ENCODE measurements at regions not wholly inside any gene's neighbourhood (a gene's known extent, or its start where the extent isn't known, plus 50 kb on each side); places are given as distances from the start of the nearest gene placed in this dataset.

DNA sequence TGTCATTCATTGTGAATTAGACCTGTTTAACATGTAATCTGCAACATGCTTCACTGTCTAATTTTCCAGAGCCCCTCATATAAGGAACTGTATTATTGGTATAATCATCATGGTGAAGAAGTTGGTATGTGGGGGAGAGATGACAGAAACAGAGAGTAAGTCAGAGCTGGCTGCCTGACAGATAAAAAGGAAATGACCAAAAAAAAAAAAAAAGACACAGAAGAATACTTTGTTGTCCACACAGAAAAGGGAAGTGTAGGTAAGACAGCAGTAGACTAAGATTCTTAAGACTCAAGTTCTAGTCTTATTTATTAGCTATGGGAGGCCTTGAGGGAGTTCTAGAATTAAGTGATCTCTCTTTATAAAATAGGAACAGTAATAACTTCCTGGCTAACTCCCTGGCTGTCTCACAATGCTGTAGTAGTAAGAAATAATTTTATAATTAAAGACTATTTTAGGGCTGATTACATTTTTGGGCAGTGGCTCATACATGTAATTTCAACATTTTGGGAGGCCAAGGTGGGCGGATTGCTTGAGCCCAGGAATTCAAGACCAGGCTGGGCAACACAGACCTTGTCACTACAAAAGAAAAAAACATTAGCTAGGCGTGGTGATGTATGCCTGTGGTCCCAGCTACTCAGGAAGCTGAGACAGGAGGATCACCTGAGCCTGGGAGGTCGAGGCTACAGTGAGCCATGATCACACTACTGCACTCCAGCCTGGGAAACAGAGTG lies 102.5 kb downstream of the PRL start:
- TF ChIP-seq GLIS3 (CRISPR knock-in tag; IDR thresholded peaks at IDR 0.05) (no peak), RARB (CRISPR knock-in tag; IDR thresholded peaks at IDR 0.05) (no peak)
- no peak for ATAC-seq

DNA sequence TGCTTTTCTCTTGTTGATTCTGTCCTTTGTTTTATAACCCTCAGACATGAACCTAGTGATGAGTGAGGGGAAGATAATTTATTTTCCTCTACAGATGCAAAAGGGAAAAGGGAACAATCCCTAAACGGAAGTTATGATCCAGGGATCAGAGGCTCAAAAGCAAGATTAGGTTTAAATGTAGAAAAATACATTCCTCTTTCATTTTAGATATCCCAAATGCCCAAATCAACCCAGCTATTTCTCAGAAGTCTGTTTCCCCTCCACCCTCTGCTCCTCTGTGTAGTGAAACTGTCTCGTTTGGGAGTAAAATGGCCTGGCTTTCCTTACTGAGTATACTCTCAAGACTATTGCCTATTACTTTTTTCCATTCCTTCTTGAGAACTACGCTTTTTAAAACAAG lies 97.1 kb downstream of the PRL start:
- ATAC-seq: no peak

GRCh38 chr6:22204153-22204552 lies 92.7 kb downstream of the PRL start:
- no peak for TF ChIP-seq GLIS3 (CRISPR knock-in tag; IDR thresholded peaks at IDR 0.05)
- no peak for TF ChIP-seq PATZ1 (CRISPR knock-in tag; IDR thresholded peaks at IDR 0.05; ENCODE audit: borderline replicate concordance)
- TF ChIP-seq OSR1 (CRISPR knock-in tag; IDR thresholded peaks at IDR 0.05): no peak
- no peak for TF ChIP-seq ZNF565 (CRISPR knock-in tag; conservative IDR thresholded peaks at IDR 0.05; ENCODE audit: low read depth)
- no peak for TF ChIP-seq ZNF70 (CRISPR knock-in tag; IDR thresholded peaks at IDR 0.05)
- no peak for TF ChIP-seq ZC3H10 (CRISPR knock-in tag; IDR thresholded peaks at IDR 0.05)
- TF ChIP-seq BACH2 (CRISPR knock-in tag; IDR thresholded peaks at IDR 0.05; ENCODE audit: borderline replicate concordance): no peak
- TF ChIP-seq ESRRG (CRISPR knock-in tag; IDR thresholded peaks at IDR 0.05): no peak
- no peak for TF ChIP-seq ZFP30 (CRISPR knock-in tag; IDR thresholded peaks at IDR 0.05)
- TF ChIP-seq RARB (CRISPR knock-in tag; IDR thresholded peaks at IDR 0.05): no peak
- no peak for TF ChIP-seq CREB5 (CRISPR knock-in tag; IDR thresholded peaks at IDR 0.05; ENCODE audit: low read depth)
- ATAC-seq: no peak

More for the DNA sequence above, 97.1 kb downstream of the PRL start:
- no peak for TF ChIP-seq BACH2 (CRISPR knock-in tag; IDR thresholded peaks at IDR 0.05; ENCODE audit: borderline replicate concordance)
- no peak for TF ChIP-seq ARNTL (CRISPR knock-in tag; IDR thresholded peaks at IDR 0.05; ENCODE audit: borderline replicate concordance, low read depth)
- no peak for TF ChIP-seq ESRRG (CRISPR knock-in tag; IDR thresholded peaks at IDR 0.05)
- no peak for TF ChIP-seq GLIS3 (CRISPR knock-in tag; IDR thresholded peaks at IDR 0.05)
- TF ChIP-seq OSR1 (CRISPR knock-in tag; IDR thresholded peaks at IDR 0.05): no peak
- TF ChIP-seq SNAI2 (CRISPR knock-in tag; IDR thresholded peaks at IDR 0.05): no peak
- TF ChIP-seq ZNF8 (CRISPR knock-in tag; IDR thresholded peaks at IDR 0.05): no peak
- no peak for TF ChIP-seq ISL1 (CRISPR knock-in tag; IDR thresholded peaks at IDR 0.05)
- TF ChIP-seq CSDC2 (CRISPR knock-in tag; IDR thresholded peaks at IDR 0.05): no peak
- TF ChIP-seq, protein P1, sequence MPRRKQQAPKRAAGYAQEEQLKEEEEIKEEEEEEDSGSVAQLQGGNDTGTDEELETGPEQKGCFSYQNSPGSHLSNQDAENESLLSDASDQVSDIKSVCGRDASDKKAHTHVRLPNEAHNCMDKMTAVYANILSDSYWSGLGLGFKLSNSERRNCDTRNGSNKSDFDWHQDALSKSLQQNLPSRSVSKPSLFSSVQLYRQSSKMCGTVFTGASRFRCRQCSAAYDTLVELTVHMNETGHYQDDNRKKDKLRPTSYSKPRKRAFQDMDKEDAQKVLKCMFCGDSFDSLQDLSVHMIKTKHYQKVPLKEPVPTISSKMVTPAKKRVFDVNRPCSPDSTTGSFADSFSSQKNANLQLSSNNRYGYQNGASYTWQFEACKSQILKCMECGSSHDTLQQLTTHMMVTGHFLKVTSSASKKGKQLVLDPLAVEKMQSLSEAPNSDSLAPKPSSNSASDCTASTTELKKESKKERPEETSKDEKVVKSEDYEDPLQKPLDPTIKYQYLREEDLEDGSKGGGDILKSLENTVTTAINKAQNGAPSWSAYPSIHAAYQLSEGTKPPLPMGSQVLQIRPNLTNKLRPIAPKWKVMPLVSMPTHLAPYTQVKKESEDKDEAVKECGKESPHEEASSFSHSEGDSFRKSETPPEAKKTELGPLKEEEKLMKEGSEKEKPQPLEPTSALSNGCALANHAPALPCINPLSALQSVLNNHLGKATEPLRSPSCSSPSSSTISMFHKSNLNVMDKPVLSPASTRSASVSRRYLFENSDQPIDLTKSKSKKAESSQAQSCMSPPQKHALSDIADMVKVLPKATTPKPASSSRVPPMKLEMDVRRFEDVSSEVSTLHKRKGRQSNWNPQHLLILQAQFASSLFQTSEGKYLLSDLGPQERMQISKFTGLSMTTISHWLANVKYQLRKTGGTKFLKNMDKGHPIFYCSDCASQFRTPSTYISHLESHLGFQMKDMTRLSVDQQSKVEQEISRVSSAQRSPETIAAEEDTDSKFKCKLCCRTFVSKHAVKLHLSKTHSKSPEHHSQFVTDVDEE (CRISPR knock-in tag; IDR thresholded peaks at IDR 0.05): no peak
- TF ChIP-seq PATZ1 (CRISPR knock-in tag; IDR thresholded peaks at IDR 0.05; ENCODE audit: borderline replicate concordance): no peak
- TF ChIP-seq, protein P2, sequence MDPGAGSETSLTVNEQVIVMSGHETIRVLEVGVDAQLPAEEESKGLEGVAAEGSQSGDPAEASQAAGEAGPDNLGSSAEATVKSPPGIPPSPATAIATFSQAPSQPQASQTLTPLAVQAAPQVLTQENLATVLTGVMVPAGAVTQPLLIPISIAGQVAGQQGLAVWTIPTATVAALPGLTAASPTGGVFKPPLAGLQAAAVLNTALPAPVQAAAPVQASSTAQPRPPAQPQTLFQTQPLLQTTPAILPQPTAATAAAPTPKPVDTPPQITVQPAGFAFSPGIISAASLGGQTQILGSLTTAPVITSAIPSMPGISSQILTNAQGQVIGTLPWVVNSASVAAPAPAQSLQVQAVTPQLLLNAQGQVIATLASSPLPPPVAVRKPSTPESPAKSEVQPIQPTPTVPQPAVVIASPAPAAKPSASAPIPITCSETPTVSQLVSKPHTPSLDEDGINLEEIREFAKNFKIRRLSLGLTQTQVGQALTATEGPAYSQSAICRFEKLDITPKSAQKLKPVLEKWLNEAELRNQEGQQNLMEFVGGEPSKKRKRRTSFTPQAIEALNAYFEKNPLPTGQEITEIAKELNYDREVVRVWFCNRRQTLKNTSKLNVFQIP (CRISPR knock-in tag; IDR thresholded peaks at IDR 0.05; ENCODE audit: borderline replicate concordance, low read depth): no peak
- TF ChIP-seq TCF4 (CRISPR knock-in tag; IDR thresholded peaks at IDR 0.05; ENCODE audit: borderline replicate concordance): no peak
- no peak for TF ChIP-seq ZFP3 (CRISPR knock-in tag; IDR thresholded peaks at IDR 0.05)
- no peak for TF ChIP-seq RARB (CRISPR knock-in tag; IDR thresholded peaks at IDR 0.05)
- TF ChIP-seq, protein P3, sequence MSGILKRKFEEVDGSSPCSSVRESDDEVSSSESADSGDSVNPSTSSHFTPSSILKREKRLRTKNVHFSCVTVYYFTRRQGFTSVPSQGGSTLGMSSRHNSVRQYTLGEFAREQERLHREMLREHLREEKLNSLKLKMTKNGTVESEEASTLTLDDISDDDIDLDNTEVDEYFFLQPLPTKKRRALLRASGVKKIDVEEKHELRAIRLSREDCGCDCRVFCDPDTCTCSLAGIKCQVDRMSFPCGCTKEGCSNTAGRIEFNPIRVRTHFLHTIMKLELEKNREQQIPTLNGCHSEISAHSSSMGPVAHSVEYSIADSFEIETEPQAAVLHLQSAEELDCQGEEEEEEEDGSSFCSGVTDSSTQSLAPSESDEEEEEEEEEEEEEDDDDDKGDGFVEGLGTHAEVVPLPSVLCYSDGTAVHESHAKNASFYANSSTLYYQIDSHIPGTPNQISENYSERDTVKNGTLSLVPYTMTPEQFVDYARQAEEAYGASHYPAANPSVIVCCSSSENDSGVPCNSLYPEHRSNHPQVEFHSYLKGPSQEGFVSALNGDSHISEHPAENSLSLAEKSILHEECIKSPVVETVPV (CRISPR knock-in tag; IDR thresholded peaks at IDR 0.05): no peak
- no peak for TF ChIP-seq TOX (CRISPR knock-in tag; IDR thresholded peaks at IDR 0.05; ENCODE audit: borderline replicate concordance)
